Neutrophil (primary cell): ENCODE measurements at regions not wholly inside any gene's neighbourhood (a gene's known extent, or its start where the extent isn't known, plus 50 kb on each side); places are given as distances from the start of the nearest gene placed in this dataset.

ENCODE experiments used
- H3K27ac ChIP-seq: fragments of 200-600 bp; sonication (generic); 2 replicates; pipeline ENCODE4 v1.5.1; 2016; ENCODE audit warnings: mild to moderate bottlenecking, moderate library complexity
- H3K27me3 ChIP-seq: fragments of 200-600 bp; sonication (generic); 2 replicates; pipeline ENCODE4 v1.6.0; 2016; ENCODE audit warnings: mild to moderate bottlenecking
- H3K36me3 ChIP-seq: fragments of 200-600 bp; sonication (generic); 2 replicates; pipeline ENCODE4 v1.5.1; 2017
- H3K4me1 ChIP-seq, 2 experiments: fragments of 200-600 bp in 1 of 2; sonication (generic) in 1 of 2; 1 replicate in 1 of 2; 2 replicates in 1 of 2; pipeline versions ENCODE4 v1.5.1 to v1.6.1; 2013 to 2016; ENCODE audit warnings: low read depth in 1 of 2, low read length in 1 of 2, mild to moderate bottlenecking in 1 of 2, moderate library complexity in 1 of 2; ENCODE audit not compliant: control insufficient read depth in 1 of 2, insufficient read depth in 1 of 2
- H3K4me3 ChIP-seq, 2 experiments: fragments of 200-600 bp in 1 of 2; sonication (generic) in 1 of 2; 1 replicate in 1 of 2; 2 replicates in 1 of 2; pipeline ENCODE4 v1.5.1; 2013 to 2016; ENCODE audit warnings: low read depth in 1 of 2, low read length in 1 of 2, mild to moderate bottlenecking in 1 of 2, moderate library complexity in 1 of 2
- H3K9me3 ChIP-seq: fragments of 200-600 bp; sonication (generic); 2 replicates; pipeline ENCODE4 v1.5.1; 2016
- CTCF ChIP-seq: fragments of 200-600 bp; sonication (generic); IDR thresholded peaks from 2 replicates; pipeline ENCODE4 v1.5.1; 2016; ENCODE audit warnings: antibody characterized with exemption

GRCh38 chr18:22489704-22490103 is 72.0 kb upstream of the CTAGE1 start:
- Histone ChIP-seq H3K36me3 (no peaks in the 10 kb centered on the region), H3K4me1 (no peaks in the 10 kb centered on the region), H3K27ac (no peak overlapping the region), H3K9me3 (no peaks in the 10 kb centered on the region), H3K27me3 (no peaks in the 10 kb centered on the region), H3K4me3 (no peak overlapping the region)
- TF ChIP-seq CTCF, result no peak

- no peaks in the 10 kb centered on the region for H3K27me3 ChIP-seq
- no peaks in the 10 kb centered on the region for H3K36me3 ChIP-seq
- H3K9me3 ChIP-seq, result no peaks in the 10 kb centered on the region
- no peak overlapping the region for H3K4me3 ChIP-seq
- H3K27ac ChIP-seq, result no peak overlapping the region
- no peaks in the 10 kb centered on the region for H3K4me1 ChIP-seq
- TF ChIP-seq CTCF, result no peak
Observed at GRCh38 chr18:22490429-22490846, 72.7 kb upstream of the CTAGE1 start.

- no peak for TF ChIP-seq CTCF
- no peaks in the 10 kb centered on the region for H3K27me3 ChIP-seq
- H3K4me3 ChIP-seq, result no peak overlapping the region
- H3K27ac ChIP-seq, result no peak overlapping the region
- H3K9me3 ChIP-seq, result no peaks in the 10 kb centered on the region
- no peaks in the 10 kb centered on the region for H3K4me1 ChIP-seq
- no peaks in the 10 kb centered on the region for H3K36me3 ChIP-seq
Observed at GRCh38 chr18:22493255-22493654, 75.5 kb upstream of the CTAGE1 start.

GRCh38 chr18:22493940-22494339 is 76.2 kb upstream of the CTAGE1 start:
- no peak overlapping the region for H3K4me3 ChIP-seq
- no peak for TF ChIP-seq CTCF
- H3K36me3 ChIP-seq, result no peaks in the 10 kb centered on the region
- no peaks in the 10 kb centered on the region for H3K27me3 ChIP-seq
- H3K4me1 ChIP-seq, result no peaks in the 10 kb centered on the region
- no peak overlapping the region for H3K27ac ChIP-seq
- H3K9me3 ChIP-seq, result no peaks in the 10 kb centered on the region

- no peak overlapping the region for H3K27ac ChIP-seq
- H3K36me3 ChIP-seq, result no peaks in the 10 kb centered on the region
- no peaks in the 10 kb centered on the region for H3K27me3 ChIP-seq
- no peak overlapping the region for H3K4me3 ChIP-seq
- TF ChIP-seq CTCF, result no peak
- H3K9me3 ChIP-seq, result no peaks in the 10 kb centered on the region
- H3K4me1 ChIP-seq, result no peaks in the 10 kb centered on the region
Observed at GRCh38 chr18:22494771-22495170, 77.1 kb upstream of the CTAGE1 start.

GRCh38 chr18:22499421-22499820 is 81.7 kb upstream of the CTAGE1 start:
- Histone ChIP-seq H3K27ac (no peak overlapping the region), H3K27me3 (no peaks in the 10 kb centered on the region), H3K4me1 (no peaks in the 10 kb centered on the region), H3K36me3 (no peaks in the 10 kb centered on the region), H3K9me3 (no peaks in the 10 kb centered on the region), H3K4me3 (no peak overlapping the region)
- no peak for TF ChIP-seq CTCF
